ENCODE measurements at regions not wholly inside any gene's neighbourhood (a gene's known extent, or its start where the extent isn't known, plus 50 kb on each side); places are given as distances from the start of the nearest gene placed in this dataset.

DNA sequence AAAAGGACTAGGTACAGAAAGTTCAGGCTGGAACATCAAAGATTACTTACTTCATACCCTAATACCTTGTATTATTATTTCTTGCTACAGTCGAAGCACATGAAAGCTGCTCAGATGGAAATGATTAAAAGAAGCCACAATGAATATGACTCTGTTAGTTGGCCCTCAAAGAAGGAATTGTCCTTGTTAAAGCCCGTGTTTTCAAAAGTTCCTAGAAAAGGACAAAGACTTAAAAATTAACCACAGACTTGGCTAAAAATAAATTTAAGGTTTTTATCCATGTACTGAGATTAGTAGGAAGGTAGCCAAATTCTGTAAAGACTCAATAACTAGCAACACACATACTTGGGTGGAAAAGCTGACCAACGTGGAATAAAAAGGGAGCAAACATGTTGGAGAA, 251.0 kb upstream of the RARB start:
- H3K27ac ChIP-seq = no peak overlapping the region
- H3K4me3 ChIP-seq = no peak overlapping the region
- ATAC-seq (no peak), DNase-seq (no peak)
- H3K36me3 ChIP-seq = no peaks in the 10 kb centered on the region
- H3K27me3 ChIP-seq = no peaks in the 10 kb centered on the region
- intact Hi-C loops (cut with DNase I) = no loop called here
- no peaks in the 10 kb centered on the region for H3K9me3 ChIP-seq
- H3K4me1 ChIP-seq = no peaks in the 10 kb centered on the region
- TF ChIP-seq, protein P1, sequence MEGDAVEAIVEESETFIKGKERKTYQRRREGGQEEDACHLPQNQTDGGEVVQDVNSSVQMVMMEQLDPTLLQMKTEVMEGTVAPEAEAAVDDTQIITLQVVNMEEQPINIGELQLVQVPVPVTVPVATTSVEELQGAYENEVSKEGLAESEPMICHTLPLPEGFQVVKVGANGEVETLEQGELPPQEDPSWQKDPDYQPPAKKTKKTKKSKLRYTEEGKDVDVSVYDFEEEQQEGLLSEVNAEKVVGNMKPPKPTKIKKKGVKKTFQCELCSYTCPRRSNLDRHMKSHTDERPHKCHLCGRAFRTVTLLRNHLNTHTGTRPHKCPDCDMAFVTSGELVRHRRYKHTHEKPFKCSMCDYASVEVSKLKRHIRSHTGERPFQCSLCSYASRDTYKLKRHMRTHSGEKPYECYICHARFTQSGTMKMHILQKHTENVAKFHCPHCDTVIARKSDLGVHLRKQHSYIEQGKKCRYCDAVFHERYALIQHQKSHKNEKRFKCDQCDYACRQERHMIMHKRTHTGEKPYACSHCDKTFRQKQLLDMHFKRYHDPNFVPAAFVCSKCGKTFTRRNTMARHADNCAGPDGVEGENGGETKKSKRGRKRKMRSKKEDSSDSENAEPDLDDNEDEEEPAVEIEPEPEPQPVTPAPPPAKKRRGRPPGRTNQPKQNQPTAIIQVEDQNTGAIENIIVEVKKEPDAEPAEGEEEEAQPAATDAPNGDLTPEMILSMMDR (IDR thresholded peaks at IDR 0.05) = no peak
- no peak for TF ChIP-seq POLR2A (IDR thresholded peaks at IDR 0.05)
- WGBS (ENCODE audit: insufficient coverage, low coverage, low lambda C conversion rate, missing lambda C conversion rate) = 28% methylated on average over 3 of the region's 3 CpGs

DNA sequence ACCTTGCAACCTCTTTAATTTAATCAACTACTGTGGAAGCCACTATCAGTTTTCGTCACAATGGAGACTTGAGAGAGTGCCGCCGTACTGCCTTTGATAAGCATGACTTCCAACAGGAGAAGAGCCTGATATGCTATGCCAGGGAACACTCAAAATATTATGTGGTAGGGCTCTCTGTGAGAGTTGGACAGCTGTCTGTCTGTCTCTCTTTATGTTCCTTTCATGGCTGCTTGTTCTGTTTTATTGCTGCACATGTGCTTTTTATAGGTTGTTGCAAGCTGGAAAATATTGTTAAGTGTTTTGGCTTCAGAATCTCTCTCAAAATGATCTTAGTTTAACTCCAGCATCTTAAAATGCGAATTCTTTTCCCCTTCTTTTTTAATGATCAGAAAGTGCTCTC, 249.4 kb upstream of the RARB start:
- no peak for DNase-seq
- no peaks in the 10 kb centered on the region for H3K36me3 ChIP-seq
- H3K4me3 ChIP-seq = no peak overlapping the region
- H3K27ac ChIP-seq = no peak overlapping the region
- no peak for ATAC-seq
- WGBS (ENCODE audit: insufficient coverage, low coverage, low lambda C conversion rate, missing lambda C conversion rate) = 71% methylated on average over 4 of the region's 4 CpGs
- TF ChIP-seq, protein P1 (IDR thresholded peaks at IDR 0.05) = no peak
- no peak for TF ChIP-seq POLR2A (IDR thresholded peaks at IDR 0.05)
- no peaks in the 10 kb centered on the region for H3K4me1 ChIP-seq
- H3K27me3 ChIP-seq = no peaks in the 10 kb centered on the region
- intact Hi-C loops (cut with DNase I) = no loop called here
- H3K9me3 ChIP-seq = no peaks in the 10 kb centered on the region

DNA sequence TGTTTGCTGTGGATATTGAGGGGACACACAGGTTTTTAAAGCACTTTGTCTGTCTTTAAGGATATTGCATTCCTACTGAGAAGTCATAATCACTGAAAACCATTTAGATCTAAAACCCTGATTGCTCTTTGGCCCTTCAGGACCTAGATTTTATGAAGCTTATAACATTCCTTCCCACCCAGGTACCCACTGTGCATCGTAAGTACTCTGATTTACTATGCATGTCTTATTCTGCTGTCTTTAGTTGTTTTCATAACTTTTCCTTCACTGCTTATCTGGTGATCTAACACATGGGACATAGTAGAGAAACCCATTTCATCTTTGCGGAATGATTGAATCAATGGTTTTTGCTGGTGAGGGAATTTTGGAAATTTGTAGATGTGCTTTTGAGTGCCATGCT, 247.0 kb upstream of the RARB start:
- intact Hi-C loops (cut with DNase I) = no loop called here
- no peaks in the 10 kb centered on the region for H3K9me3 ChIP-seq
- ATAC-seq (no peak), DNase-seq (no peak)
- no peak overlapping the region for H3K4me3 ChIP-seq
- WGBS (ENCODE audit: insufficient coverage, low coverage, low lambda C conversion rate, missing lambda C conversion rate) = 77% methylated on average over 2 of the region's 2 CpGs
- H3K36me3 ChIP-seq = no peaks in the 10 kb centered on the region
- no peaks in the 10 kb centered on the region for H3K27me3 ChIP-seq
- H3K4me1 ChIP-seq = no peaks in the 10 kb centered on the region
- H3K27ac ChIP-seq = no peak overlapping the region
- TF ChIP-seq, protein P1 (IDR thresholded peaks at IDR 0.05) = no peak
- TF ChIP-seq POLR2A (IDR thresholded peaks at IDR 0.05) = no peak

DNA sequence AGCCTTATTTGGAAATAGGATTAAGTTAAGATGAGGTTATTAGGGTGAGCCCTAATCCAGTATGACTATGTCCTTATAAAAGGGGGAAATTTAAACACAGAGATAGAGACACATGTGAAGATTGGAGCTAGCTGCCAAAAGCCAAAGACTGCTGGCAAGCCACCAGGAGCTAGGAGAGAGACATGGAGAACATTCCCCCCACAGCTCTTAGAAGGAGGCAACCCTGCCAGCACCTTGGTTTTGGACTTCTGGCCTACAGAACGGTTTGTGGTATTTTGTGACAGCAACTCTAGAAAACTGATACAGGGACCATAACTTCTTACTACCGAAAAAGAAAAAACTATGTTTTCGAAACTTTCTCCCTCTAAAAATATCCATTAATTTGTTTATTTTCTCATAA, 245.3 kb upstream of the RARB start:
- Histone ChIP-seq H3K9me3 (no peaks in the 10 kb centered on the region), H3K27ac (no peak overlapping the region), H3K4me1 (no peaks in the 10 kb centered on the region), H3K4me3 (no peak overlapping the region), H3K36me3 (no peaks in the 10 kb centered on the region), H3K27me3 (no peaks in the 10 kb centered on the region)
- TF ChIP-seq, protein P1 (IDR thresholded peaks at IDR 0.05) = no peak
- no peak for TF ChIP-seq POLR2A (IDR thresholded peaks at IDR 0.05)
- ATAC-seq = no peak
- WGBS (ENCODE audit: insufficient coverage, low coverage, low lambda C conversion rate, missing lambda C conversion rate) = 50% methylated on average over 3 of the region's 3 CpGs
- intact Hi-C loops (cut with DNase I) = no loop called here
- no peak for DNase-seq

DNA sequence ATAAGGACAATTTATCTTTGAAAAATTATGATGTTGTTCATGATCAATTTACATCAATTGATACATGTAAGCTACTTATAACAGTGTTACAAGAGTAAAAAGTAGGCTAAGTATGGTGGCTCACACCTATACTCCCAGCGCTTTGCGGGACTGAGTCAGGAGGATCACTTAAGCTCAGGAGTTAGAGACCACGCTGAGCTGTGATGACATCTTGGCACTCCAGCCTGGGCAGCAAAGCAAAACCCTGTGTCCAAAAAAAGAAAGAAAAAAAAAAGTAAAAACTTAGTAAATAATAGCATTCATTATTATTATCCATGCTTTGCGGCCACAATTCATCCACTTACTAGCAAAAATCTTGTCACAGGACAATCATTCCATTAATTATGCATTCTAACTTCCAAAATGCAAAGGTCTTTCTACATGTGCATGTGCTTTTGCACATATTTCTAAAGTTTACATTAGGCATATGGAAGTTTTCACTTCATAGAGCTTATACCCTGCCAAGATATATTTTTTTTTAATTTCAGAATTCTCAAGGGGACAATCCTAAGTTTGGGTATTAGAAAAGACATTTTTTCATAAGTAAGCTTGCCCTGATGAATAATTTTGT, 243.3 kb upstream of the RARB start:
- Histone ChIP-seq H3K9me3 (no peaks in the 10 kb centered on the region), H3K27me3 (no peaks in the 10 kb centered on the region), H3K36me3 (no peaks in the 10 kb centered on the region), H3K27ac (no peak overlapping the region), H3K4me1 (no peaks in the 10 kb centered on the region), H3K4me3 (no peak overlapping the region)
- intact Hi-C loops (cut with DNase I) = no loop called here
- no peak for TF ChIP-seq POLR2A (IDR thresholded peaks at IDR 0.05)
- TF ChIP-seq, protein P1 (IDR thresholded peaks at IDR 0.05) = no peak
- 77% methylated on average over 4 of the region's 4 CpGs for WGBS (ENCODE audit: insufficient coverage, low coverage, low lambda C conversion rate, missing lambda C conversion rate)
- ATAC-seq (no peak), DNase-seq (no peak)

Data from right lobe of liver (tissue), 6 donors.